ENCODE measurements at regions not wholly inside any gene's neighbourhood (a gene's known extent, or its start where the extent isn't known, plus 50 kb on each side); places are given as distances from the start of the nearest gene placed in this dataset.

DNA sequence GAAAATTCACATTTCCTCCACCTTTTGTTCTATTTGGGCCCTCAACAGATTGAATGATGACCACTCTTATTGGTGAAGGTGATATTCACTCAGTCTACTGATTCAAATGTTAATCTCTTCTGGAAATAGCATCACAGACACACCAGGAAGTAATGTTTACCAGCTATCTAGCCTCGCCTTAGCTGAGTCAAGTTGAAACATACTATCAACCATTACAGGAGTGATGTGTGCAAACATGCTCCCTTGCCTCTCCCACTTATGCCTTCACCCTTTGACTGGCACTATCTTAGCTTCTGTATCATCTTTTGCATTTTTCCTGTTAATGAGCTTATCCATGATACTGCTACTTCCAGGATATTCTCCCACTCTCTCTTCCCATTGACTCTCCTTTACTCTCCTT, 191.9 kb downstream of the CENPW start:
- Mint-ChIP-seq H3K27ac (no peak overlapping the region), H3K4me1 (ENCODE audit: low read depth) (no peaks in the 10 kb centered on the region), H3K27me3 (no peaks in the 10 kb centered on the region), H3K9me3 (no peaks in the 10 kb centered on the region), H3K36me3 (no peaks in the 10 kb centered on the region), H3K4me3 (no peak overlapping the region)
- ChIA-PET CTCF (no interaction called here), POLR2A (no interaction called here)
- no peak for DNase-seq
- intact Hi-C loops (cut with micrococcal nuclease): no loop called here

GRCh38 chr6:126534401-126534800, 194.5 kb downstream of the CENPW start:
- Mint-ChIP-seq H3K4me1 (ENCODE audit: low read depth) (no peaks in the 10 kb centered on the region), H3K36me3 (no peaks in the 10 kb centered on the region), H3K27ac (no peak overlapping the region), H3K27me3 (no peaks in the 10 kb centered on the region), H3K4me3 (no peak overlapping the region), H3K9me3 (no peaks in the 10 kb centered on the region)
- POLR2A ChIA-PET: no interaction called here
- CTCF ChIA-PET: no interaction called here
- intact Hi-C loops (cut with micrococcal nuclease): no loop called here
- no peak for DNase-seq

GRCh38 chr6:126535138-126535537, 195.2 kb downstream of the CENPW start:
- Mint-ChIP-seq H3K27ac (no peak overlapping the region), H3K4me3 (no peak overlapping the region), H3K36me3 (no peaks in the 10 kb centered on the region), H3K9me3 (no peaks in the 10 kb centered on the region), H3K4me1 (ENCODE audit: low read depth) (no peaks in the 10 kb centered on the region), H3K27me3 (no peaks in the 10 kb centered on the region)
- ChIA-PET POLR2A (no interaction called here), CTCF (no interaction called here)
- no peak for DNase-seq
- intact Hi-C loops (cut with micrococcal nuclease): no loop called here

GRCh38 chr6:126535595-126535994, 195.7 kb downstream of the CENPW start:
- Mint-ChIP-seq H3K4me1 (ENCODE audit: low read depth) (no peaks in the 10 kb centered on the region), H3K4me3 (no peak overlapping the region), H3K27me3 (no peaks in the 10 kb centered on the region), H3K27ac (no peak overlapping the region), H3K9me3 (no peaks in the 10 kb centered on the region), H3K36me3 (no peaks in the 10 kb centered on the region)
- POLR2A ChIA-PET: no interaction called here
- intact Hi-C loops (cut with micrococcal nuclease): no loop called here
- no peak for DNase-seq
- CTCF ChIA-PET: no interaction called here

DNA sequence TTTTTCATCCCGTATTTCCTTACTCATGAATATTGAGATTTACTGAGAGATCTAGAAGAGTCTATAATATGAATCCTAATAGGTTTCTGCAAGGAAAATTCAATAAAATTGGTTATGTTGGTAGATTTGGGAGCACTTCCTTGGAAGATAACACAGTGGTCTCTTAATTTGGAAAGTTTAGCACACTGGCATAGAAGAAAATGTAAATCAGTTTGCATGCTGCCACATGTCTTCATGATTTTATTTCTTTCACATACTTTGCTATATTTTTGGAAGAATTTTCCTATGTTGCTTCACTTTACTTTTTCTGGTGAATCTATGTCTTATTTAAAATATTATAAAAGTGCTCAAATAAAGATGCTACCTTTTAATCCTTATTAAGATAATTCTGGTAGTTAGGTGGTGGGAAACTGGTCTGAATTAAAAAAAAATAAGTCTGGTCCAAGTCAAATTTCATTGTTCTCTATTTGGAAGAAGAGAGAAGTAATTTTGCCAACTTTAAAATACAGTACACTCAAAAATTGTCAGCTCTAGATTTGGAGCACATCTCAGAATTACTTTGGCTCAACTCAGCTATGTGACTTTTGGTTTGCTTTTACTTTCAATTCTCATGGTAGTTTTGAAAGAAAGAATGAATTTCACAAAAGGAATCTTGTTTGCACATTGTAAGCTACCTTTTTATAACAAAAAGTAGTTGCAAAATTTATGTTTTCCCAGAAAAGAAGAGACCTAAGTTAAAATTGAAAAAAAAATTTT, 197.3 kb downstream of the CENPW start:
- DNase-seq: no peak
- ChIA-PET POLR2A (no interaction called here), CTCF (no interaction called here)
- Mint-ChIP-seq H3K27me3 (no peaks in the 10 kb centered on the region), H3K9me3 (no peaks in the 10 kb centered on the region), H3K27ac (no peak overlapping the region), H3K36me3 (no peaks in the 10 kb centered on the region), H3K4me1 (ENCODE audit: low read depth) (no peaks in the 10 kb centered on the region), H3K4me3 (no peak overlapping the region)
- intact Hi-C loops (cut with micrococcal nuclease): no loop called here

- no peak overlapping the region for H3K27ac Mint-ChIP-seq
- CTCF ChIA-PET: no interaction called here
- POLR2A ChIA-PET: no interaction called here
These were observed 199.1 kb downstream of the CENPW start for GRCh38 chr6:126539022-126539421.

DNA sequence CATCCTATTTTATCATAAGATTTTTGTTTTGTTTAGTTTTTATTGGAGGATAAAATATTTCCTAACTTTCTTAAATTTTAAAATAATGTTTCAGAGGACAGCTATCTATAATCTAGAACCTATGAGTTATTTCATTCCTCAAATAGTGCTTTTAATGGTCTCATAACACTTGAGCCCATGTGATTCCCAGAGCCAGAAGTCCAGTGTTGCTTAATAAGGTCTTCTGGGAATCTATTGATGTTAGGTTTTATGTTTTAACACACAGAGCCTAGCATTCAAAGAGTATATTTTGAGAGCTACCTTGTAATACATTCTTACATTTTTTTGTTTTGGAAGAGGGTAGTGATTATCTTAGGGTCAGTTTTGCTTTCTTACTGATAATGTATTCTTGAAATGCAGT, 200.2 kb downstream of the CENPW start:
- CTCF ChIA-PET: no interaction called here
- no peaks in the 10 kb centered on the region for H3K4me1 Mint-ChIP-seq (ENCODE audit: low read depth)
- H3K36me3 Mint-ChIP-seq: no peaks in the 10 kb centered on the region
- no peak overlapping the region for H3K4me3 Mint-ChIP-seq
- DNase-seq: no peak
- H3K9me3 Mint-ChIP-seq: no peaks in the 10 kb centered on the region
- no peaks in the 10 kb centered on the region for H3K27me3 Mint-ChIP-seq
- no peak overlapping the region for H3K27ac Mint-ChIP-seq
- intact Hi-C loops (cut with micrococcal nuclease): no loop called here
- POLR2A ChIA-PET: no interaction called here

More at GRCh38 chr6:126539022-126539421, 199.1 kb downstream of the CENPW start:
- no peak overlapping the region for H3K4me3 Mint-ChIP-seq
- intact Hi-C loops (cut with micrococcal nuclease): no loop called here
- no peaks in the 10 kb centered on the region for H3K4me1 Mint-ChIP-seq (ENCODE audit: low read depth)
- no peaks in the 10 kb centered on the region for H3K27me3 Mint-ChIP-seq
- H3K36me3 Mint-ChIP-seq: no peaks in the 10 kb centered on the region
- no peak for DNase-seq
- H3K9me3 Mint-ChIP-seq: no peaks in the 10 kb centered on the region

DNA sequence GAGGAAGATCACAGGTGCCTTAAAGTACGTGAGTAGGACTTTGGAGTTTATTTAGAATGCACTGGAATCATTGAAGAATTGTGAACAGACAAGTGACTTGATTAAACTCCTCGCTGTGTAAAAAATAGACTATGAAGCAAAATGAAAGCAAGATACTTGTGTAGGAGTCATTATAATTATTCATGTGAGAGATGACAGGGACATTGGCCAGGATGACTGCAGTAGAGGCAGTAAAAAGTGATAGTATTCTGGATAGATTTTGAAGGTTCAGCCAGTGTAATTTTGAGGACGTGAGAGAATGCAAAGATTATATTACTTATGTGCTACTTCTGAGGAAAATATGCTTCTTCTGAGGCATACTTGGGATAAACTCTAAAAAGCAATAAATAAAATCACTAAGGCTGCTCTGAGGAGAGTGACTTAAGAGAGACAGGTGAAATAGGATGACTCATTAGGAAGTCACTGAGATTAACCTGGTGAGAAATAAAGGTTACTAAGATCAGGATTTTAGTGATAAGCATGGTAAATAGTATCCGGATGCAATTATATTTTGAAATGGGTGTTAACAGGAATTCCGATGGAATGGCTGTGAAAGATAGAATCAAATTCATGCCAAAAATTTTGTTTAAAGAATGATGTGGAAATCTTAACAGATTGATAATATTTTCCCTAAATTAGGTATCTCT, 202.0 kb downstream of the CENPW start:
- ChIA-PET CTCF (no interaction called here), POLR2A (no interaction called here)
- no peaks in the 10 kb centered on the region for H3K36me3 Mint-ChIP-seq
- intact Hi-C loops (cut with micrococcal nuclease): no loop called here
- no peaks in the 10 kb centered on the region for H3K9me3 Mint-ChIP-seq
- no peak for DNase-seq
- H3K27ac Mint-ChIP-seq: no peak overlapping the region
- H3K27me3 Mint-ChIP-seq: no peaks in the 10 kb centered on the region
- no peak overlapping the region for H3K4me3 Mint-ChIP-seq
- H3K4me1 Mint-ChIP-seq (ENCODE audit: low read depth): no peaks in the 10 kb centered on the region

GRCh38 chr6:126546541-126547120, 206.7 kb downstream of the CENPW start:
- Mint-ChIP-seq H3K4me3 (no peak overlapping the region), H3K27ac (no peak overlapping the region), H3K27me3 (no peaks in the 10 kb centered on the region), H3K36me3 (no peaks in the 10 kb centered on the region), H3K4me1 (ENCODE audit: low read depth) (no peaks in the 10 kb centered on the region), H3K9me3 (no peaks in the 10 kb centered on the region)
- CTCF ChIA-PET: no interaction called here
- no peak for DNase-seq
- POLR2A ChIA-PET: no interaction called here
- intact Hi-C loops (cut with micrococcal nuclease): no loop called here

GRCh38 chr6:126548300-126548699, 208.4 kb downstream of the CENPW start:
- POLR2A ChIA-PET: no interaction called here
- Mint-ChIP-seq H3K9me3 (no peaks in the 10 kb centered on the region), H3K4me3 (no peak overlapping the region), H3K36me3 (no peaks in the 10 kb centered on the region), H3K27ac (no peak overlapping the region), H3K4me1 (ENCODE audit: low read depth) (no peaks in the 10 kb centered on the region), H3K27me3 (no peaks in the 10 kb centered on the region)
- intact Hi-C loops (cut with micrococcal nuclease): no loop called here
- CTCF ChIA-PET: no interaction called here
- DNase-seq: no peak

- Mint-ChIP-seq H3K27ac (no peak overlapping the region), H3K27me3 (no peaks in the 10 kb centered on the region), H3K4me1 (ENCODE audit: low read depth) (no peaks in the 10 kb centered on the region), H3K36me3 (no peaks in the 10 kb centered on the region), H3K9me3 (no peaks in the 10 kb centered on the region), H3K4me3 (no peak overlapping the region)
- ChIA-PET CTCF (no interaction called here), POLR2A (no interaction called here)
- intact Hi-C loops (cut with micrococcal nuclease): no loop called here
- DNase-seq: no peak
These were observed 210.4 kb downstream of the CENPW start for GRCh38 chr6:126550323-126550722.

GRCh38 chr6:126551832-126552231, 211.9 kb downstream of the CENPW start:
- DNase-seq: no peak
- H3K9me3 Mint-ChIP-seq: no peaks in the 10 kb centered on the region
- ChIA-PET CTCF (no interaction called here), POLR2A (no interaction called here)
- no peaks in the 10 kb centered on the region for H3K4me1 Mint-ChIP-seq (ENCODE audit: low read depth)
- H3K27ac Mint-ChIP-seq: no peak overlapping the region
- no peaks in the 10 kb centered on the region for H3K36me3 Mint-ChIP-seq
- H3K4me3 Mint-ChIP-seq: no peak overlapping the region
- intact Hi-C loops (cut with micrococcal nuclease): no loop called here
- H3K27me3 Mint-ChIP-seq: no peaks in the 10 kb centered on the region

DNA sequence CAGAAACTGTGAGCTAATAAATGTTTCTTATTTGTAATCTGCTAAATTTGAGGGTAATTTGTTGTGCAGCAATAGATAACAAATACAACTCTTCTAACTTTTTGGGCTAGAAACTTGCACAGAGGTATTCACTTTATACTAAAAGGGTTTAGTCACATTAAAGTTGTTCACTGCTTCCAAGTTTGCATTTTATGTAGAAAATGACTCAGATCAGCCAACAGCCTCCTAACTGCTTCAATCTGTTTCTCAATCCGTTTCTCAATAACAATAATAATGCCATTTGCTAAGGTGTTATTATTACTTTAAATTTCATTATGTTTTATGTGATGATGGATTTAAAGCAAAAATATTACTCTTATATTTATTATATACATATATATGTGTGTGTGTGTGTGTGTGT, 213.9 kb downstream of the CENPW start:
- Mint-ChIP-seq H3K9me3 (peaks cover 2% of the 10 kb centered on the region), H3K27ac (no peak overlapping the region), H3K27me3 (no peaks in the 10 kb centered on the region), H3K4me3 (no peak overlapping the region), H3K4me1 (ENCODE audit: low read depth) (no peaks in the 10 kb centered on the region), H3K36me3 (no peaks in the 10 kb centered on the region)
- CTCF ChIA-PET: no interaction called here
- DNase-seq: no peak
- intact Hi-C loops (cut with micrococcal nuclease): no loop called here
- POLR2A ChIA-PET: no interaction called here
